Muscle of arm (tissue), 1 donor: ENCODE measurements at regions not wholly inside any gene's neighbourhood (a gene's known extent, or its start where the extent isn't known, plus 50 kb on each side); places are given as distances from the start of the nearest gene placed in this dataset.

Source experiments
- DNase-seq: peaks from one replicate; pipeline ENCODE4 v3.0.0-alpha.2; 2013

DNA sequence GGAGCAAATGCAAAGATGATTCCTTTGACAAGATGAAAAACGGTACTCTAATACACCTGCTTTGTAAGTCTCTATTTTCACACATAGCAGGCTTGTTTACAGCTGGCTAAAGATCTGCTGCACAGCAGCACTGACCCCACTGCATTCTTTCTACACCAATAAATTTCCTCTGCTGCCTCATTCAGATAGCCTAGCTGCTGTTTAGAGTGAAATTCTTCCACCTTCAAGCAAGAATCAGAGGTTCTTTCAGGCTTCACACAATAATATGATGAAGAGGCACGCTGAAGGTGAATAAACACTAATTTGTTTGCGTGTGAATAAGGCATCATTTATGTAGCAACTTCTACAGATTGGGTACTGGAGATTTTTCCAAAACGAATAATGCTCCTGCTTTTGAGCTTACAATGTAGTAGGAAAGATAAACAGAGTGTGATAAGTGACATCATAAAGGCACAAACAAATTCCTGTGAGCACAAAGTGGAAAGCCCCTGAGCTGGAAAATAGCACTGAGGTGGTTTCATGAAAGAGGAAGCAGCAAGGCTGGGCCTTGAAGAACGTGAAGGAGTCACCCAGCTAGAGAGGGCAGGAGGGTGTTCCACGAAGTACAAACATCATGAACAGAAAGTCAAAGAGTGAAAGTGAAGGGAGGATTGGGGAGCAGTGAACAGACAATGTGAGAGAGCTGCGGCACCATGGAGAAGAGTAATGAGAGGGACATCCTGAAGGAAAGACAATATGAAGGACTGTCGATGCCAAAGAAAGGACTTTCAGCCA is 543.4 kb downstream of the CD83 start:
- DNase-seq = no peak

DNA sequence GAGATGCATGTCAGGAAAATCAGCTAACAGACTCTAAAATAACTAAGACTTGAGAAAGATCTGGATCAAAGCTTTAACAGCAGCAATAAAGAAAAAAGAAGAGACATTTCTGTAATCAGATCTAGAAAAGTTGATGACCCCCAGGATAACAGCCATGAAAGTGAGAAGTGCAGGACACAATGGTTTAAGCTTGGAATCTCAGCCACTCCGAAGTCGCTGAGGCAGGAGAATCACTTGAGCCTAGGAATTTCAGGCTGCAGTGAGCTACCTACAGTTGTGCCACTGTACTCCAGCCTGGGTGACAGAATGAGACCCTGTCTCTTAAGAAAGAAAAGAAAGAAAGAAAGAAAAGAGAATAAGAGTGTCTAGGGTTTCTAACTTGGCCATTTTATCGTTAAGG is 544.1 kb downstream of the CD83 start:
- DNase-seq = no peak

DNA sequence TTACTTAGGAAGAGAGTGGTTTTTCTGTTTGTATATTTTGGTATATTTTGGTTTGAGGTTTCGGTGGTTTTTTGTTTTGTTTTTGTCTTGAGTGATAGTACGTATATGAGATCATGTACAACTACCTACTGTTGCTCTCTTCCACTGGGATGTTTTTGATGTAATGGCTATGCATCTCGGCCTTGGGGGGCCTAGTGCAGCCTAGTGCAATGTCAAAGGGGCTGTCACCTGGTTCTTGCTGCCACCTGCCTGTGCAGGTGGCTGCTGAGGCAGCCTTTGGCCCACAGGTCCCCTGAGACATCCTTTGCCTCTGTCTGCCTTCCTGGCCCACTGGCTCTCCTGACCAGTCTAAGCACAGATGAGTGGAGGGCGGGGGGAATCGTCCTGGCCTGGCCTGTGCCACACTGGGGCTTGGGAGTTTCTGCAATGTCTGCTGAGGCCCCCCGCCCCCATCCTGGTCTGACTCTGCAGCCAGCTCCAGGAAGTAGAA is 546.6 kb downstream of the CD83 start:
- no peak for DNase-seq

DNA sequence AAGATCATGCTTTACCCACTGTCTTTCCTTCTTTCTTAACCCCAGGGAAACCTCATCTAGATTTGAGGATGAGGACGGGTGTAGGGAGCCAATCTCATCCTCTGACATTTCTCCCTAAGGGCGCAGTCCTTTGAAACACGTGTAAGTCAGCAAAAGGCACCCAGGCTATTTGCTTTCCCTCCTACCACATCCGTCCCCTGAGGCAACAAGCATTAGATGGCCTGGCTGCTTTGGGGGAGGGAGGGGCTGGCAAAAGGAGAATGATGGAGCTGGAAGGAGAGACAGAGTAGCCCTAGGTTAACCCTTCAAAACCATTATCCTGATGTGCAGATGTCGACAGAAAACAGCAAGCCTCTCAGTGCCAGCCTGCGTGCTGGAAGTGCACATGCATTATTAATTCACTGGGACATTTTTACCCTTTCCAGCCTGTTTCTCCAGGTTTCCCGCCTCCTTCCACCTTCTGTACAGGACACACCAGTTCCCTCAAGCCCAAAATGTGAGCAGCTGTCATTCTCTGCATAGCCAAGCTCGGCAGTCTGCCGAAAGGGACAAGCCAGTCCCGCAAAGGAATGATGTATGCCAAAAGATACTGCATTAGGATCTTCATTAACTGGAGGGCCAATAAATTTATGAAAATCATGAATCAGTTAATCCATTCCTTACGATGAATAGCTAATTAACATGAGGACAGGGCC is 547.2 kb downstream of the CD83 start:
- DNase-seq = no peak

DNA sequence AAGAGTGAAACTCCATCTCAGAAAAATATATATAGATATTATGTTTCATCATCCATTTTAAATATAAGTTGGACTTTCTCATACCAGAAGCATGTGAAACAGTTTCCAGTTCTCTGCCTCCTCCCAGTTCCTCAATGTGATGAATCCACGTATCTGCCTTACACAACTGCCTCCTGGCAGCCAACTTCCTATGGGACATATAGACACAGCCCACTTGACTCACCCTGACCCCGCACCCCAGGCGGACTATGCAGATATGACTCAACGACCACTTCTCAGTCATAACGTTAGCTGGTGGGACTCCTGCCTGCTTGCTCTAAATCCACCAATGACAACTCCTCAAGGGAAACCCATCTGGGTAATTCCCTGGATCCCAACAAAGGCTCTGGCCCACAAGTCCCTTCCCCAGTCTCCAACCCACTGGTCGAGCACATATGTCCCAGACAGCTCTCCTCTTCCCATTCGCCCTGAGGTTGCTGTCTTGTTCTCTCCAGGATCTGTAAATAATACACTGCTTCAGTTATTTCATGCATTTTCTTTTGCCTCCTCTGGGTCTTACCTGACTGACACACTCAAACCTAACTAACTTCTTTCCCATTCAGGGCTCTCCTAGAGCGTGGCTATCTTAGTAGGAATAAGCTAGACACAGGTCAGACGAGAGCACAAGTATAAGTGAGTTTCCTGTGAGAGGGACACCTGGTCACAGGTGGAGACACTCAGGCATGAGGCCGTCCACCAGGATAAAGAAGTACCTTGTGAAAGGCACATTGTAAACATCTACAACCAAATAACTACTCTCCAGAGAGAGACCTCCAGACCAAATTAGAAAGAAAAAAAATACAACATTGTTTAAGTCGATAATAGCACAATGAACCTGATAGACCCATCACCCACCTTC is 548.5 kb downstream of the CD83 start:
- no peak for DNase-seq

DNA sequence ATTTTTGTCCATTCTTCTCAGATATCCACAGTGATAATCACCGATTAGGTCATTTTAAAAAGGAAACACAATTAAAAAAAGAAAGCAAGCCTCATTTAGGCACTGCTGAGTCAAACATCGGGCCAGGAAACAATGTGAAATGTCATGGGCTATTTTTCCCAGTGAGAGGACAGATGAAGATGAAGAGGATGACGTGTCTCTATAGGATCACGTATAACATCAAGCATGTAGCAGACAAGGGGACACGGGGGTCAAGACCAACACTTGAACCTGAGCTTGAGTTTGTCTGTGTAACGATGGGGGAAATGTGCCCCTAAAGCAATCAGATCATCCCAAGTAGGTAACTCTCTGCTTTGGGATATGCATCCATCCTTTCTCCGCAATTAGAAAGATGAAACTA is 553.2 kb downstream of the CD83 start:
- no peak for DNase-seq

DNA sequence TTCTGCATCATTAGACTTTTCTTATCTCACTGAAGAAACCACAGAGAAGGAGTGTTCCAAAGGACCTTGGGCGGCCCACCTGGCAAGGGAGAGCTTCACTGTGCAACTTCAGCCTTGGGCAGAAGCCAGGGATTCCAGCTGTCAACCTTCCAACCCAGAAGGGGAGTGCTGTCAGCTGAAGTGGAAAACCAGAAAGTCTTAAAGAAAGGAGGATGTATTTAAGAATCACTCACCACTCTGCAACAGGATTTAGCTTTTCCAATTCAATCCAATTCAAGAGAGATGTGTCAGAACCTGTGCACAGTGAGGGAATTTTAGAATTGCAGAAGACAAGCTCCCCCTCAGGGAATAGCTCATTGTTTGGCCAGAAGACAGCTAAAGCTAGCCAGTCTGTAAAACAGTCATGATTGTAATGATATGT is 553.7 kb downstream of the CD83 start:
- peak; percentile 61 for DNase-seq

DNA sequence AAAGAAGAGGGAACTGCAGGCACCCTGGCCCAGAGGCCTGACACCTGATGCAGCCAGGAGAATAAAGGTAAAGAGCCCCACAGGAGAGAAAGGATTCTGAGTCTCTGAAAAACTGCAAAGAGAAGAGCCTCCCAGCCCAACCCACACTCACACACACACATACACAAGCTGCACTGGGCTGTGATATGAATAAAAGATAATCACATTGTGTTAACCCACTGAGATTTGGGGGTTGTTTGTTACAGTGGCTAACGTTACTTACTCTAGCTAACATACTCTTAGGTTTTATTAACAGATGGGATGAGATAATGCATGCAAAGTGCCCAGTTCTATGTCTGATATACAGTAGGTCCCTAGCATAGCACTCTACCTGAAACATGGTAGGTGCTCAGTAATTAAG is 554.4 kb downstream of the CD83 start:
- DNase-seq = no peak

DNA sequence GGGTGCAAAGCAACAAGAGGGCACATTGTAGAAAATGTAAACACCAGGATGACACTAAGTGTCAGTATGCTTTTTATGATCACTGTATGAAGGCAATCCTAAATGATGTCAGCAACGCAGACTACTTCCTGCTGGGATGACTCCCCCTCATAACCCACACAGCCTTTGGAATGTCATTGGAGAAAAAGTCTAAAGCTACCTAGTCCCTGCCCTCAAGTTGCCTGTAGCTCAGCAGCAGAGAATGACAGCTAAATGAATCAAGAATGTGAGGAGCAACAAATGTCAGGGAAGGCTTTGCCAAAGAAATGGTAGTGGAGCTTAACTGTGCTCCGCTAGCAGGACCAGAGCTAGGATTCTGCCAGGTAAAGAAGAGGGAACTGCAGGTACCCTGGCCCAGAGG is 555.6 kb downstream of the CD83 start:
- no peak for DNase-seq

DNA sequence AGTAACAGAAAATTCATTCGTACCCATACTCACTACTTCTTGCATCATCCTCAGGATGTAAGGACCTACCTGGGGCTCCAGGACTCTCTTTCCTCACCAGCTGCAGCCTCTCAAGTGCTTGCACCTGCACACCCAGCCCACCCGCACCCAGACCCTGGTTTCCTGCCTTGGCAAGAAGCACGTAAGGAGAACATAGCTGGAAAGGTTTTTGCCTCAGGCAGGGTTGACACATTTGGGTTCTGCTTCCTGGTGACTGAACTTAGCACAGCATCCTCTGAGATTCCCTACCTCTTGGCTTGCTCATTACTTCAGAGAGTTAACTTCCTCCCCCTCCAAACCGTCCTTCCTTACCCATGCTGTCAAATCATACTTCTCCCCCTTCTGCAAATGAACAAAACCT is 556.9 kb downstream of the CD83 start:
- DNase-seq = no peak

DNA sequence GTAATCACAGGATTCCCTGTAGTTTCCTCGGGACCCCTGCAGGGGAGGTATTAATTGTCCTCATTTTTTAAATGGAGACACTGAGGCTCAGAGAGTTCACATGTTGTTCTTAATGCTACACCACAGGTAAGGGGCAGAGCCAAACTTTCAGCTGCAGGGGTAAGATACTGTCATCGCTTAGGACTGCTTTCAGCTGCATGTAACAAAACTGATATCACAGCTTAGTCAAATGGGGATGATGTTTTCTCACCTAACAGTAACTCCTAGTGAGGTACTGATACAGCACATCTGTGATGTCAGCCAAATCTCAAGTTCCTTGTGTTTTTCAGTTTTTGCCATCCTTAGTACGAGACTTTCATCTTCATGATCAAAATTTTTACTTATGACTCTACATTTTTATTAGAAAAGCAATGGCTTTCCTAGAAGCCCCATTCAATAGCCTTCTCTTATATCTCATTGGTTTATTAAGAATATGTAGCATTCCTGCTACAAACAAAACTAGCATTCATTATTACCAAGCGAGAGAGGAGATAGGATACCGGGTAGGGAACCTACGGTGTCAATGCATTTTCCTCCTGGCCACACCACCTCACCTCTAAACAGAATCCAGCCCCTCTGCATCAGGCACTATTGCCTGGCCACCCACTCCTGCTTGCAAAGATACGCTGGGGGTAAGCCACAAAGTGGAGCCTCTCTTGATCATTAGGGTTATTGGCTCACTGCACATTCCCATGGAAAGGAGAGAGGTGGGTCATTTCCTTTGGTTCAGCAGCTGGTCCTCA is 557.5 kb downstream of the CD83 start:
- no peak for DNase-seq

DNA sequence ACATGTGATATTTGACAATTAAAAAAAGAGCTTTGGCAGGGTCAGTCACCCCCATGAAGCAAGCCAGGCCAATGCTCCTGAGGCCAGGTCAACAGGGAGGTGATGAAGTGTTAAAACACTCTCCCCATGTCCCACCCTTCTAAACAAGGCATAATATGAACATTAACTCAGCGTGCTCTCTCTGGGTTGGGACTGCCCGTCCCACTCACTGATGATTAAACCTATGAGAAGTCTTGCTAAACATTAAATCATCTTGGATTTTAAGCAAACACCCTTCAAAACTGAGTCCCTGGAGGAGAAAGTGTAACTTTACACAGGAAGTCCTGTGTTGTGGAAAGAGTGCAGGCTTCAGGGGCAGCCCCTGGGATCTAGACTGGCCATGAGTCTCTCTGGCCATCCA is 558.5 kb downstream of the CD83 start:
- no peak for DNase-seq

DNA sequence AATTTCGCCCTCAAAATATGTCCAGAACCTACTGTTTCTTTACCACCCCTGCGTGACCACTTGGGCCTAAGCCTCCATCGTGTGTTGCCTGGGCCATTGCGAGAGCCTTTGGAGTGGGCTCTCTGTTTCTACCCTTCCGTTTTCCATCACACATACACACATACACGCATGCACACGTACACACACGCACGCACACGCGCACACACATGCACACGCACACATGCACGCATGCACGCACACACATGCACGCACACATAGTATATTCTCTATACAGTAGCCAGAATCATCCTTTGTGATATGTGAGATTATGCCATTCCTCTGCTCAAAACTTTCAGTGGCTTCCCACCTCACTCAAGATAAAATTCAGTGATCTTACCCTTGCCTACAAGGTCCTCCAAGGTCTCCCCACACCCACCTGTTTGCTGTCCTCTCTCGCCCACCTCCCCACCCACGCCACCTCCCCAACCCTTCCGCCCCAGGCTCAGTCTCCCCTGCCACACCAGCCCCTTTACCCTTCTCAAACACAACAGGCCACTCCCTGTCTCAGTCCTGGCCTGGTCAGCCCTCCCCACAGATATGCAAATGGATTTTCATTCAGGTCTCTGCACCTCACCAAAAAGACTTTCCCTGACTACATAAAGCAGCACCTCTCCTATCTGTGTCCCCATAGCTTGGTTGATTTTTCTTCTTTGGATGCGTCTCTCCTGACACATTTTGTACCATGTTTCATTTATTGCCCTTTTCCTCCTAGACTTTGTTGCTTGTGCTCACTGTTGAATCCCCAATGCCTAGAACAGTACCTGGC is 559.6 kb downstream of the CD83 start:
- no peak for DNase-seq

DNA sequence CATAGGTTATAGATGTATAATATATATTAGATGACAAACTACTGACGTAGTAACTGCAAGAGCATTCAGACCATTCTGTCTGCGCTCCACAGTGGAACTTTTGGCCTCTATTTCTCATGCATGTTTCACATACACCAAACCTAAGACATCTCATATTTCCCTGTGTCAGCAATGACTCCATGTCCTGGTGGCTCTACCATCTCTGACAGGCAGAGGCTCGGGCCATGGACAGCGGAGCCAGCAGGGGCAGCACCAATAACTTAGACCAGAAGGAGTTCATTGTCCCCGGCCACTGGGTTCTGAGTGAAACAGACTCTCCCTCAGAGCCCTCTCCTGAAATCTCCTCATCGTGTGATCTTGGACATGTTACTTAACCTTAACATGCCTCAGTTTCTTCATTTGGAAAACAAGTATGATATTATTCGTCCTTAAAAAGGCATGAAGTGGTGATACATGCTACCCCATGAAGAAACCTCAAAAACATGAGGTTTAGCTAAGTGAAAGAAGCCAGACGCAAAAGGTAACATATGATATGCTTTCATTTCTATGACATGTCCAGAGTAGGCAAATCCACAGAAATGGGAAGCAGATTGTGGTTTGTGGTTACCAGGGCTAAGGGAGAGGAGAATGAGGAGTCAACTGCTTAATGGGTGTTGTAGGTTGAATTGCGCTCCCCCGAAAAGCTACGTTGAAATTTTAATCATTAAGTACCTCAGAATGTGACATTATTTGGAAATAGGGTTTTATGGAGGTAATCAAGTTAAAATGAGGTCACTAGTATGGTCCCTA is 564.0 kb upstream of the JARID2 start:
- no peak for DNase-seq

DNA sequence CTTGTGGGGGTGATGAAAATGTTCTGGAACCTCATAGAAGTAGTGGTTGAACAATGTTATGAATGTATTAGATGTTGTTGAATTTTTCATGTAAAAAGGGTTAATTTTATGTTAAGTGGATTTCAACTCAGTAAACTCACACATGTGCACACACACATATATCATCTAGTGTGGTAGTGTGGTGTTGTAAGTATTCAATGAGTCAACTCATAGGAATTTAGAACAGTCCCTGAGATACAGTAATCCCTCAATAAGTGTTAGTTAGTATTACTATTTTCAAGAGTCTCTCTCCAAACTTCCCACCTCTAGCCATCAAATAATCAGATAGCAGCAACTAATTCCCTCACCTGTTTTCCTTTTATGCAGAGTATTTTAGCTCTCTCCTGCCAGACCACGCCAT is 563.1 kb upstream of the JARID2 start:
- DNase-seq = no peak

DNA sequence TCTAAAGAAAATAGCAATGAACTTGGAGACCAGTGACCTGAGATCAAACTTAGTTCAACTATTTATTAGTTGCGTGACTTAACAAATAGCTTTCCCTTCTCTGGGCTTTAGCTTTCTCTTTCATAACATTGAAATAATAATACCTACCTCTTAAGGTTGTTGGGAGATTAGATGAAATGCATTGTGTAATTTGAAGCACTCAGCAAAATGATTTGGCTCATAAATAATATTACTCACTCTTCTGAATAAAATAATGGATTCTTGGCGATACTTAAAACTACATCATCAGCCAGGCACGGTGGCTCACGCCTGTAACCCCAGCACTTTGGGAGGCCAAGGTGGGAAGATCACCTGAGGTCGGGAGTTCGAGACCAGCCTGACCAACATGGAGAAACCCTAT is 556.2 kb upstream of the JARID2 start:
- no peak for DNase-seq

DNA sequence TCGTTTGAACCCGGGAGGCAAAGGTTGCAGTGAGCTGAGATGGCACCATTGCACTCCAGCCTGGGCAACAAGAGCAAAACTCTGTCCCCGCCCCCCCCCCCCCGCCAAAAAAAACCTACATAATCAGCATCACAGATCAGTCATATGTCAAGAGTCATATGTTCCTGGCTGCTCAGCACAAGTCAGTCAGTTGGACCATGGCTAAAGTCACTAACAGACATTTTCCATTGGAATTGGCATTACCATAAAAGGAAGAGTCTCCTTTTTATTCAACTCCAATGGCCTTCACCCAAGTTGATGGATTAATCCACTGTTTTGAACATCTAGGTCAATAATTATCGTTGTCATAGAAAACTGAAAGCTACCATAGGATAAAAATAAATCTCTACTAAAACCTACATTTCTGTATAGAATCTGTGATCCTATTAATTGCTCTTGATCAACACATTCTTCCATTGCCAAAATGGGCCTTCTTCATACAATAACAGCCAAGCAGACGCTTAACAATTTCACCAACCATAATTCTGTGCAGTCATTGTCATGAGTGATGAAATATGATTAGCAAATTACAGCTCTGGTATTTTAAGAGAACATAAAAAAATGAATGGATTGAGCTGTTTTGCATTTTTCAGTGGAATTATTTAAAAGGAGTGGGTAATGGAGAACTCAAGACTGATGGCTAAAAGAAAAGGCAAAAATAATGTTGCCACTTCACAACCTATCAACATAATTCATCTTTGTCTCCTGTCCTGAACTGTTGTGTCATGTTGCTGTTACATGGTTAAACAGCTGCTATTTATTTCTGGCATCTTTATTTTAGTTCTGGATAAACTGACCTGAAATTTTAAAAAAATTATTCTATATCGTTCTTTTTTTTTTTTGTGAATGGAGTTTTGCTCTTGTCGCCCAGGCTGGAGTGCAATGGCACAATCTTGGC is 555.5 kb upstream of the JARID2 start:
- no peak for DNase-seq

DNA sequence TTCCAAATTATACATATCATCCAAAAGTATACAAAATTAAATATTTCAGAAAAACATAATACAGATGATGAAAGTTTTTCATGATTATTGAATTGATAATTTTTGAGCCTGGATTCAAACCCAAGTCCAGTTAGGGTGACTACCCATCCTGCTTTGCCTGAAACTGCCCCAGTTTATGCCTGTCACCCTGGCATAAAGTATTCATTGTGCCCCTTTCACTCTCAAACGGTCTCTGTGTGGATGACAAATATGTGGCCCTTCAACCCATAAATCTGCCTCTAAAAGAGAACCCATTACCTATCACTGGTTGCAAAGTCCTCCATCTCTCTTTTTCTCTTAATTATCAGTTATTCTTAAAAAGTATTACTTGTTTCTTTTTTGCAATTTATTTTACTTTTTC is 553.7 kb upstream of the JARID2 start:
- no peak for DNase-seq
